Adrenal gland (tissue), 9 donors: ENCODE measurements at regions not wholly inside any gene's neighbourhood (a gene's known extent, or its start where the extent isn't known, plus 50 kb on each side); places are given as distances from the start of the nearest gene placed in this dataset.
"Not testable (repeated sequence)": the region's sequence is repeated elsewhere in the genome, so short reads cannot be mapped to it uniquely, and the experiment has no call there.

ENCODE experiments used
- DNase-seq, 7 donors: peaks; one replicate each; pipeline ENCODE4 v3.0.0-alpha.2; 2019 to 2020
- H3K27ac ChIP-seq, 5 donors: fragments of 200-600 bp; sonication (generic) in 4 of 5; 1 replicate in 3 of 5; 2 replicates in 2 of 5; pipeline versions ENCODE4 v1.5.1 to v1.8.0; 2016 to 2020; ENCODE audit warnings: mild to moderate bottlenecking in 1 of 5
- H3K27me3 ChIP-seq: fragments of 200-600 bp; 2 replicates; pipeline ENCODE4 v1.8.0; 2021
- H3K36me3 ChIP-seq, 2 donors: fragments of 200-600 bp; replicated peaks in 1 of 2; 1 replicate in 1 of 2; 2 replicates in 1 of 2; pipeline versions ENCODE4 v1.5.1 to v1.8.0; 2018 to 2022
- H3K4me1 ChIP-seq, 2 donors: fragments of 200-600 bp; replicated peaks in 1 of 2; 1 replicate in 1 of 2; 2 replicates in 1 of 2; pipeline versions ENCODE4 v1.5.1 to v1.8.0; 2018 to 2021
- H3K4me3 ChIP-seq, 4 donors: fragments of 200-600 bp; sonication (generic) in 3 of 4; one replicate each; pipeline ENCODE4 v1.5.1; 2016 to 2018
- H3K9me3 ChIP-seq, 3 donors: fragments of 200-600 bp; sonication (generic) in 1 of 3; replicated peaks in 1 of 3; 1 replicate in 2 of 3; 2 replicates in 1 of 3; pipeline versions ENCODE4 v1.5.1 to v1.8.0; 2016 to 2021
- CTCF ChIP-seq, 6 experiments: fragments of 450-650 bp in 4 of 6; fragments of 200-600 bp in 2 of 6; sonication (generic) in 1 of 6; IDR thresholded peaks; 1 replicate in 5 of 6; 2 replicates in 1 of 6; pipeline versions ENCODE4 v1.5.1 to v1.8.0; 2016 to 2021; ENCODE audit warnings: antibody characterized with exemption in 6 of 6, mild to moderate bottlenecking in 2 of 6, moderate library complexity in 1 of 6
- POLR2A ChIP-seq, 2 donors: fragments of 450-650 bp; IDR thresholded peaks; one replicate each; pipeline ENCODE4 v1.6.1; 2017; ENCODE audit warnings: antibody characterized with exemption in 2 of 2, mild to moderate bottlenecking in 2 of 2, moderate library complexity in 1 of 2
- WGBS, 4 donors: extraction: QIAGEN DNeasy Blood & Tissue Kit in 2 of 4; methylation state at CpG; one replicate each; pipeline versions ENCODE4 v1.1.5 to v1.1.7; 2013 to 2017; 5-methylcytosine and 5-hydroxymethylcytosine counted together
- intact Hi-C, 2 donors: fragments of 100-400 bp; cut with DNase I; formaldehyde crosslinking; loops; one replicate each; pipeline versions ENCODE4 v1.14.1 to v1.15.0; 2022 to 2023
- donor health status: healthy with polysubstance abuse.
- donor health status: Bipolar disorder and iron deficiency.
- donor health status: DM: yes; HTN: yes; CAD: no.
- donor health status: DM: no; HTN: no; CAD: no.
- donor health status: DM: no; HTN: no; CAD: no.

- no peak overlapping the region for H3K4me3 ChIP-seq
- no peaks in the 10 kb centered on the region for H3K36me3 ChIP-seq
- intact Hi-C loops = no loop called here
- TF ChIP-seq POLR2A (IDR thresholded peaks at IDR 0.05) (no peak), CTCF (IDR thresholded peaks at IDR 0.05) (no peak)
- no peaks in the 10 kb centered on the region for H3K27me3 ChIP-seq
- H3K9me3 ChIP-seq = no peaks in the 10 kb centered on the region
- H3K4me1 ChIP-seq = no peaks in the 10 kb centered on the region
- no peak for DNase-seq
- no peak overlapping the region for H3K27ac ChIP-seq
- 80 to 87% (median 82%) methylated on average over 5 of the region's 5 CpGs for WGBS, 4 donors
These were observed 91.3 kb downstream of the MFAP3L start for GRCh38 chr4:169934794-169935429.

- H3K36me3 ChIP-seq = no peaks in the 10 kb centered on the region
- DNase-seq = no peak
- intact Hi-C loops = no loop called here
- no peak overlapping the region for H3K27ac ChIP-seq
- H3K27me3 ChIP-seq = no peaks in the 10 kb centered on the region
- H3K4me1 ChIP-seq = no peaks in the 10 kb centered on the region
- no peaks in the 10 kb centered on the region for H3K9me3 ChIP-seq
- WGBS, 4 donors = 67 to 73% (median 70%) methylated on average over 3 of the region's 3 CpGs
- H3K4me3 ChIP-seq = no peak overlapping the region
- TF ChIP-seq CTCF (IDR thresholded peaks at IDR 0.05) (no peak), POLR2A (IDR thresholded peaks at IDR 0.05) (no peak)
These were observed 92.7 kb downstream of the MFAP3L start for GRCh38 chr4:169933531-169933930.

GRCh38 chr4:169931964-169932363 lies 94.2 kb downstream of the MFAP3L start:
- intact Hi-C loops = no loop called here
- TF ChIP-seq POLR2A (IDR thresholded peaks at IDR 0.05) = no peak
- no peak for TF ChIP-seq CTCF (IDR thresholded peaks at IDR 0.05)
- no peaks in the 10 kb centered on the region for H3K27me3 ChIP-seq
- H3K27ac ChIP-seq = no peak overlapping the region
- DNase-seq = no peak
- no peaks in the 10 kb centered on the region for H3K4me1 ChIP-seq
- no peak overlapping the region for H3K4me3 ChIP-seq
- H3K36me3 ChIP-seq = no peaks in the 10 kb centered on the region
- WGBS, 4 donors = 49 to 65% (median 55%) methylated on average over 3 of the region's 3 CpGs
- H3K9me3 ChIP-seq = no peaks in the 10 kb centered on the region

- DNase-seq, H3K36me3 ChIP-seq, H3K27me3 ChIP-seq, H3K4me3 ChIP-seq, H3K9me3 ChIP-seq, H3K4me1 ChIP-seq, H3K27ac ChIP-seq, intact Hi-C loops: not testable (repeated sequence)
- WGBS, 4 donors = 29 to 89% (median 73%) methylated on average over 1 of the region's 1 CpG
These were observed 95.4 kb downstream of the MFAP3L start for GRCh38 chr4:169930755-169931154.

GRCh38 chr4:169927280-169927679 lies 98.9 kb downstream of the MFAP3L start:
- intact Hi-C loops = no loop called here
- WGBS, 4 donors = 37 to 68% (median 54%) methylated on average over 4 of the region's 4 CpGs
- Histone ChIP-seq H3K27me3 (no peaks in the 10 kb centered on the region), H3K4me3 (no peak overlapping the region), H3K9me3 (no peaks in the 10 kb centered on the region), H3K4me1 (no peaks in the 10 kb centered on the region), H3K27ac (no peak overlapping the region), H3K36me3 (no peaks in the 10 kb centered on the region)
- no peak for DNase-seq
- TF ChIP-seq CTCF (IDR thresholded peaks at IDR 0.05) (no peak), POLR2A (IDR thresholded peaks at IDR 0.05) (no peak)
